Type B pancreatic cell (in vitro differentiated cells): ENCODE measurements at regions not wholly inside any gene's neighbourhood (a gene's known extent, or its start where the extent isn't known, plus 50 kb on each side); places are given as distances from the start of the nearest gene placed in this dataset.

ENCODE experiments used
- DNase-seq: peaks from one replicate; pipeline ENCODE4 v3.0.0; 2021; ENCODE audit warnings: mixed read lengths; ENCODE audit not compliant: unreplicated experiment; ENCODE audit errors: extremely low spot score
- H3K27ac Mint-ChIP-seq: 2 replicates; pipeline ENCODE4 v1.8.0; 2021; ENCODE audit warnings: mild to moderate bottlenecking, mixed read lengths
- H3K27me3 Mint-ChIP-seq: 2 replicates; pipeline ENCODE4 v1.8.0; 2021; ENCODE audit warnings: mixed read lengths
- H3K36me3 Mint-ChIP-seq: 2 replicates; pipeline ENCODE4 v1.8.0; 2021; ENCODE audit warnings: mixed read lengths
- H3K4me1 Mint-ChIP-seq: one replicate; pipeline ENCODE4 v1.8.0; 2021; ENCODE audit warnings: mixed read lengths; ENCODE audit not compliant: unreplicated experiment
- H3K4me3 Mint-ChIP-seq: 2 replicates; pipeline ENCODE4 v1.8.0; 2021; ENCODE audit warnings: mild to moderate bottlenecking, mixed read lengths
- H3K9me3 Mint-ChIP-seq: 2 replicates; pipeline ENCODE4 v1.8.0; 2021; ENCODE audit warnings: mixed read lengths
- CTCF ChIP-seq: fragments of 200-600 bp; sonication (generic); conservative IDR thresholded peaks from 2 replicates; pipeline ENCODE4 v1.5.0; 2021; ENCODE audit warnings: antibody characterized with exemption, mild to moderate bottlenecking

GRCh38 chr2:58585233-58585632, 344.1 kb upstream of the FANCL start:
- H3K4me1 Mint-ChIP-seq: no peaks in the 10 kb centered on the region
- H3K9me3 Mint-ChIP-seq: no peaks in the 10 kb centered on the region
- H3K4me3 Mint-ChIP-seq: no peak overlapping the region
- no peak for DNase-seq
- no peaks in the 10 kb centered on the region for H3K36me3 Mint-ChIP-seq
- TF ChIP-seq CTCF: no peak
- H3K27me3 Mint-ChIP-seq: no peaks in the 10 kb centered on the region
- no peak overlapping the region for H3K27ac Mint-ChIP-seq

GRCh38 chr2:58584606-58585118, 343.5 kb upstream of the FANCL start:
- H3K4me3 Mint-ChIP-seq: no peak overlapping the region
- TF ChIP-seq CTCF: no peak
- no peaks in the 10 kb centered on the region for H3K27me3 Mint-ChIP-seq
- DNase-seq: no peak
- no peak overlapping the region for H3K27ac Mint-ChIP-seq
- H3K36me3 Mint-ChIP-seq: no peaks in the 10 kb centered on the region
- H3K9me3 Mint-ChIP-seq: no peaks in the 10 kb centered on the region
- H3K4me1 Mint-ChIP-seq: no peaks in the 10 kb centered on the region

- Mint-ChIP-seq H3K36me3 (no peaks in the 10 kb centered on the region), H3K27me3 (no peaks in the 10 kb centered on the region)
- TF ChIP-seq CTCF: no peak
These were observed 337.2 kb upstream of the FANCL start for GRCh38 chr2:58578276-58578675.

GRCh38 chr2:58574873-58575272, 333.7 kb upstream of the FANCL start:
- TF ChIP-seq CTCF: no peak
- Mint-ChIP-seq H3K9me3 (no peaks in the 10 kb centered on the region), H3K4me3 (no peak overlapping the region), H3K4me1 (peaks cover 7% of the 10 kb centered on the region), H3K27me3 (no peaks in the 10 kb centered on the region), H3K36me3 (no peaks in the 10 kb centered on the region), H3K27ac (no peak overlapping the region)
- DNase-seq: no peak

More at GRCh38 chr2:58578276-58578675, 337.2 kb upstream of the FANCL start:
- H3K9me3 Mint-ChIP-seq: no peaks in the 10 kb centered on the region
- DNase-seq: no peak
- H3K27ac Mint-ChIP-seq: no peak overlapping the region
- no peaks in the 10 kb centered on the region for H3K4me1 Mint-ChIP-seq
- no peak overlapping the region for H3K4me3 Mint-ChIP-seq

- H3K4me1 Mint-ChIP-seq: peaks cover 13% of the 10 kb centered on the region
These were observed 331.6 kb upstream of the FANCL start for GRCh38 chr2:58572731-58573130.

More at GRCh38 chr2:58572731-58573130, 331.6 kb upstream of the FANCL start:
- Mint-ChIP-seq H3K27ac (no peak overlapping the region), H3K4me3 (no peak overlapping the region), H3K27me3 (no peaks in the 10 kb centered on the region), H3K9me3 (no peaks in the 10 kb centered on the region), H3K36me3 (no peaks in the 10 kb centered on the region)
- no peak for DNase-seq
- TF ChIP-seq CTCF: no peak
